Panc1 (cell line): ENCODE measurements at regions not wholly inside any gene's neighbourhood (a gene's known extent, or its start where the extent isn't known, plus 50 kb on each side); places are given as distances from the start of the nearest gene placed in this dataset.

Source experiments
- ATAC-seq: fragments of 200-7000 bp; cut with Tn5 transposase; 2 replicates; pipeline ENCODE4 v1.9.1; 2020; ENCODE audit warnings: mild to moderate bottlenecking, moderate library complexity
- BruUV-seq: library from RNA; stranded (reverse); fragments of 400-500 nt; replicated peaks from 2 replicates; lab custom pipeline; 2021; lab: Mats Ljungman, UMichigan
- CTCF ChIA-PET: fragments of 300-600 bp; sonication (Branson Sonifier 250); formaldehyde crosslinking; loops from one replicate; lab custom pipeline; 2022; ENCODE audit warnings: antibody characterized with exemption; lab: Charles Lee
- POLR2A ChIA-PET: fragments of 300-600 bp; sonication (Branson Sonifier 250); formaldehyde crosslinking; loops from one replicate; lab custom pipeline; 2022; ENCODE audit warnings: antibody characterized with exemption; lab: Charles Lee
- DNase-seq: peaks from one replicate; pipeline ENCODE4 v3.0.0-alpha.2; 2010; ENCODE audit warnings: low read depth, low spot score
- H3K27ac ChIP-seq: 2 replicates; pipeline ENCODE4 v1.5.1; 2011; ENCODE audit warnings: mild to moderate bottlenecking, low read length, inconsistent platforms
- H3K27me3 ChIP-seq: fragments of 200-500 bp; sonication (Bioruptor generic); 2 replicates; pipeline ENCODE4 v1.6.0; 2014; ENCODE audit warnings: low read length, inconsistent platforms; ENCODE audit not compliant: control insufficient read depth, insufficient read depth
- H3K36me3 ChIP-seq: fragments of 200-500 bp; sonication (Bioruptor generic); 2 replicates; pipeline ENCODE4 v1.5.1; 2014; ENCODE audit warnings: inconsistent platforms, mild to moderate bottlenecking, low read length, moderate library complexity; ENCODE audit not compliant: control insufficient read depth, insufficient read depth
- H3K4me1 ChIP-seq: 2 replicates; pipeline ENCODE4 v1.5.1; 2011; ENCODE audit warnings: inconsistent platforms, mild to moderate bottlenecking, low read length, moderate library complexity; ENCODE audit not compliant: control insufficient read depth, insufficient read depth
- H3K4me3 ChIP-seq, 2 experiments: 2 replicates each; pipeline ENCODE4 v1.5.1; 2011 to 2012; ENCODE audit warnings: low read depth in 2 of 2, low read length in 2 of 2, mild to moderate bottlenecking in 2 of 2, inconsistent platforms in 1 of 2, moderate library complexity in 1 of 2
- H3K9me3 ChIP-seq: fragments of 200-500 bp; sonication (Bioruptor generic); 2 replicates; pipeline ENCODE4 v1.5.1; 2014; ENCODE audit warnings: low read depth, mild to moderate bottlenecking, inconsistent platforms, low read length, moderate library complexity; ENCODE audit not compliant: control insufficient read depth, insufficient read depth
- CTCF ChIP-seq: fragments of 450-650 bp; IDR thresholded peaks from 2 replicates; pipeline ENCODE4 v1.5.1; 2017; ENCODE audit warnings: mild to moderate bottlenecking
- POLR2AphosphoS5 ChIP-seq: IDR thresholded peaks from 2 replicates; pipeline ENCODE4 v1.6.1; 2012; ENCODE audit warnings: mild to moderate bottlenecking, low read depth, low read length, moderate library complexity
- SIN3A ChIP-seq: IDR thresholded peaks from 2 replicates; pipeline ENCODE4 v1.6.1; 2012; ENCODE audit warnings: low read depth, mild to moderate bottlenecking, low read length, moderate library complexity, borderline replicate concordance; ENCODE audit not compliant: insufficient read depth
- TCF7L2 ChIP-seq: IDR thresholded peaks from 2 replicates; pipeline ENCODE4 v1.6.1; 2011; ENCODE audit warnings: mild to moderate bottlenecking, low read depth, low read length, inconsistent platforms
- in situ Hi-C: cut with HindIII; loops from 2 replicates; pipeline ENCODE4 v1.10.0; 2016; ENCODE audit warnings: low sequenced_read_pairs, low pct_unique_long_range_greater_than_20kb
- intact Hi-C: fragments of 100-400 bp; cut with micrococcal nuclease; formaldehyde crosslinking; loops from one replicate; pipeline ENCODE4 v1.10.0; 2022; ENCODE audit not compliant: unreplicated experiment
- TF ChIP-seq, protein P1 (sequence below), 2 experiments: IDR thresholded peaks; 2 replicates each; pipeline ENCODE4 v1.6.1; 2011 to 2012; ENCODE audit warnings: low read depth in 2 of 2, control low read depth in 1 of 2, low read length in 1 of 2, mild to moderate bottlenecking in 1 of 2, moderate library complexity in 1 of 2; ENCODE audit not compliant: insufficient read depth in 1 of 2

DNA sequence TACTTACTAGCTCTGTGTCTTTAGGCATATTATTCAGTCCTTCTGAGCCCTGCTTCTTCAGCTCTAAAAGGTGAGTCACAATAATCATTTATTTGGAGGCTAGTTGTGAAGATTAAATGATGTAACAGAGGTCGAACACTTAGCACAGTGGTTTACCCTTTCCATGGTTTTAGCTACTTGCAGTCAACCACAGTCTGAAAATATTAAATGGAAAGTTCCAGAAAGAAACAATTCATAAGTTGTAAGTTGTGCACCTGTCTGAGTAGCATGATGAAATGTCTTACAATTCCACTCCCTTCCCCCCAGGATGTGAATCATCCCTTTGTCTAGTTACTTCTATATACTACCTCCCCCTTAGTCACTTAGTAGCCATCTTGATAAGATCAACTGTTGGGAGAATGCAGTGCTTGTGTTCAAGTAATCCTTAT, 217.6 kb upstream of the THUMPD2 start:
- CTCF ChIA-PET = no interaction called here
- intact Hi-C loops (no loop called here), in situ Hi-C loops (no loop called here)
- BruUV-seq = no TSS peak
- no peaks in the 10 kb centered on the region for H3K27me3 ChIP-seq
- no peaks in the 10 kb centered on the region for H3K36me3 ChIP-seq
- H3K4me1 ChIP-seq = no peaks in the 10 kb centered on the region
- ATAC-seq (no peak), DNase-seq (no peak)
- no peak overlapping the region for H3K4me3 ChIP-seq
- no peak overlapping the region for H3K27ac ChIP-seq
- H3K9me3 ChIP-seq = no peaks in the 10 kb centered on the region
- TF ChIP-seq TCF7L2 (no peak), SIN3A (no peak)
- TF ChIP-seq, protein P1, sequence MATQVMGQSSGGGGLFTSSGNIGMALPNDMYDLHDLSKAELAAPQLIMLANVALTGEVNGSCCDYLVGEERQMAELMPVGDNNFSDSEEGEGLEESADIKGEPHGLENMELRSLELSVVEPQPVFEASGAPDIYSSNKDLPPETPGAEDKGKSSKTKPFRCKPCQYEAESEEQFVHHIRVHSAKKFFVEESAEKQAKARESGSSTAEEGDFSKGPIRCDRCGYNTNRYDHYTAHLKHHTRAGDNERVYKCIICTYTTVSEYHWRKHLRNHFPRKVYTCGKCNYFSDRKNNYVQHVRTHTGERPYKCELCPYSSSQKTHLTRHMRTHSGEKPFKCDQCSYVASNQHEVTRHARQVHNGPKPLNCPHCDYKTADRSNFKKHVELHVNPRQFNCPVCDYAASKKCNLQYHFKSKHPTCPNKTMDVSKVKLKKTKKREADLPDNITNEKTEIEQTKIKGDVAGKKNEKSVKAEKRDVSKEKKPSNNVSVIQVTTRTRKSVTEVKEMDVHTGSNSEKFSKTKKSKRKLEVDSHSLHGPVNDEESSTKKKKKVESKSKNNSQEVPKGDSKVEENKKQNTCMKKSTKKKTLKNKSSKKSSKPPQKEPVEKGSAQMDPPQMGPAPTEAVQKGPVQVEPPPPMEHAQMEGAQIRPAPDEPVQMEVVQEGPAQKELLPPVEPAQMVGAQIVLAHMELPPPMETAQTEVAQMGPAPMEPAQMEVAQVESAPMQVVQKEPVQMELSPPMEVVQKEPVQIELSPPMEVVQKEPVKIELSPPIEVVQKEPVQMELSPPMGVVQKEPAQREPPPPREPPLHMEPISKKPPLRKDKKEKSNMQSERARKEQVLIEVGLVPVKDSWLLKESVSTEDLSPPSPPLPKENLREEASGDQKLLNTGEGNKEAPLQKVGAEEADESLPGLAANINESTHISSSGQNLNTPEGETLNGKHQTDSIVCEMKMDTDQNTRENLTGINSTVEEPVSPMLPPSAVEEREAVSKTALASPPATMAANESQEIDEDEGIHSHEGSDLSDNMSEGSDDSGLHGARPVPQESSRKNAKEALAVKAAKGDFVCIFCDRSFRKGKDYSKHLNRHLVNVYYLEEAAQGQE (IDR thresholded peaks at IDR 0.05; ENCODE audit: insufficient read depth in 1 of 2, low read depth in 2 of 2, low read length in 1 of 2) = no peak
- POLR2A ChIA-PET = no interaction called here

DNA sequence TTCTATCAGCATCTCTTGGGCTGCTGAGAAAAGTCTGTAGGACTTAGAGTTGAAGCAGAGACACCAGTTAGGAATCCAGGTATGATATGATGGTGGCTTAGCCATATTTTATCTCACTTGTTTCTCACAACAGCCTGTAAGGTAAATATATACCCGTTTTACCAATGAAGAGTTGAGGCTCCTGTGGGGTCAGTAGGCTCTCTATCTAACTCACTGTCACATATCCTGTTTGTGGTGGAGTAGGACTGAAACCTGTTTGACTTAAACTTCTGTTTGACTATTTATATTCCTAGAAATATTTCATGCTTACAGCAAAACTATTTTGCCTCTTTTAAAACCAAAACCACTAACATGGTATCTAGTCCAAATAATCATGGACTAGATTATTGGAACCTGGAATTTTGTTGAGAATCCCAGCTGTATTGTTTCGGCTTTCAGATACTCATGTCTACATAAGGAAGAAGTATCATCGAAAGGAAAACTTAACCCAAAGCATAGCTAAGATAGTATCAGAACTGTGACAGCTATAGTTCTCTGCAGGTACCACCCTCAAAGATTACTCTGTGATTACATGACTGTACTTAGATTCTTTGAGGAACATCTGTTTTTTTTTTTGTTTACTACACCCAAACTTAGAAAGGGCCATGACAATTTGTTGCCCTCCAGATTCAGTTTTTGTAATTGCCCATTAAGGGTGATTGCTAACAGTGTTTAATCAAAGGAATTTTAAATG, 216.1 kb upstream of the THUMPD2 start:
- ChIA-PET CTCF (no interaction called here), POLR2A (no interaction called here)
- ATAC-seq (no peak), DNase-seq (no peak)
- no peaks in the 10 kb centered on the region for H3K36me3 ChIP-seq
- H3K27me3 ChIP-seq = no peaks in the 10 kb centered on the region
- H3K4me1 ChIP-seq = no peaks in the 10 kb centered on the region
- in situ Hi-C loops (no loop called here), intact Hi-C loops (no loop called here)
- no peak overlapping the region for H3K4me3 ChIP-seq
- TF ChIP-seq CTCF (no peak), SIN3A (no peak), POLR2AphosphoS5 (no peak), TCF7L2 (no peak)
- TF ChIP-seq, protein P1 (IDR thresholded peaks at IDR 0.05; ENCODE audit: insufficient read depth in 1 of 2, low read depth in 2 of 2, low read length in 1 of 2) = no peak
- no TSS peak for BruUV-seq
- no peak overlapping the region for H3K27ac ChIP-seq
- no peaks in the 10 kb centered on the region for H3K9me3 ChIP-seq
